HAP-1 (cell line): ENCODE measurements at regions not wholly inside any gene's neighbourhood (a gene's known extent, or its start where the extent isn't known, plus 50 kb on each side); places are given as distances from the start of the nearest gene placed in this dataset.

ENCODE experiments used
- DNase-seq, 2 experiments: peaks; one replicate each; pipeline ENCODE4 v3.0.0-alpha.2; 2016 to 2020; ENCODE audit warnings: low spot score in 2 of 2
- H3K27me3 ChIP-seq: fragments of 250-450 bp; sonication (Bioruptor Pico); 2 replicates; pipeline ENCODE4 v1.5.1; 2020; ENCODE audit warnings: low read depth, mild to moderate bottlenecking, moderate library complexity
- H3K36me3 ChIP-seq: fragments of 250-450 bp; sonication (Bioruptor Pico); replicated peaks from 2 replicates; pipeline ENCODE4 v1.5.1; 2020; ENCODE audit warnings: mild to moderate bottlenecking
- H3K4me1 ChIP-seq: fragments of 250-450 bp; sonication (Bioruptor Pico); 2 replicates; pipeline ENCODE4 v1.5.1; 2020; ENCODE audit warnings: mild to moderate bottlenecking
- H3K4me3 ChIP-seq: fragments of 250-450 bp; sonication (Bioruptor Pico); 2 replicates; pipeline ENCODE4 v1.5.1; 2020; ENCODE audit warnings: mild to moderate bottlenecking, moderate library complexity
- H3K9me3 ChIP-seq: fragments of 250-450 bp; sonication (Bioruptor Pico); 2 replicates; pipeline ENCODE4 v1.5.1; 2020; ENCODE audit warnings: mild to moderate bottlenecking, moderate library complexity
- in situ Hi-C: fragments of 300-500 bp; cut with MboI; formaldehyde crosslinking; loops from 3 replicates; pipeline ENCODE4 v1.14.3; 2020; ENCODE audit warnings: low sequenced_read_pairs, inconsistent platforms, mixed read lengths

DNA sequence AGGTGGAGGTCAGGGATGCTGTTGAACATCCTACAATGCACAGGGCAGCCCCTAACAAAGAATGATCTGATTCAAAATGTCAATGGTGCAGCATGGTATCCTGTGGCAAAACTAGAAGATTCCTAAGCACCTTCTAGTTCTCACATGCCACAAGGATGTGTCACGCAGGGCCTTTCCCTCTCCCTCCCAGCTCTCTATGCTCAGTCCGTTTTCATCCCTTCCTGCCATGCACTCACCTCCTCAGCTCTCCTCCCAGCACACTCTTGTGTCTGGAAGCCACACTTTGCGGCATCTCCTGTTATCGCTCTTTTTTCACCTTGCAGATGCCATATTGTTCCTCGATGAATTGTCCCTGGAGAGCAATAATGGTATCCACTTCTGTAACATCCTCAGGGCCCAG is 263.4 kb downstream of the CDC5L start:
- H3K4me1 ChIP-seq, result peaks cover 3% of the 10 kb centered on the region; the same call in 1 of the 2 replicates
- no peaks in the 10 kb centered on the region for H3K36me3 ChIP-seq
- H3K4me3 ChIP-seq, result no peak overlapping the region
- peaks cover 9% of the 10 kb centered on the region; the same call in 1 of the 2 replicates for H3K27me3 ChIP-seq
- H3K9me3 ChIP-seq, result no peaks in the 10 kb centered on the region
- in situ Hi-C loops, result loop anchor here (25.0 kb wide), 1 partner anchor 761 kb away; no protein-coding TSS in a partner anchor
- no peak for DNase-seq

DNA sequence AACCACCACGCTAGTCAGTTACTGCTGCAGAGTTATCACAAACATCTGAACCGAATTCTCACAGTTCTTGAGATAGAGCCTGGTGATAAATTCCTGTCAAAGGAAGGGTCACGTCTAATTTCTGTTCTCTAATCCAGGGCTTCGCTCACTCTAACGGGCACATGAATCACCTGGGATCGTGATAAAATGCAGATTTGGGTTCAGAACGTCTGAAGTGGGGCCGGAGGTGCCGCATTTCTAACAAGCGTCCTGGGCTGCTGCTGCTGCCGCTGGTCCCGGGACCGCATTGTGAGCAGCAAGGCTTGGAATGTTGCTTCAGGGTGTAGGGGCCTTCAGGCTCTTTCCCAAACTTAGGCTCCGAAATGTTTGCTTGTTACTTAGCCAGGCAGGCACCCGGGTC is 264.1 kb downstream of the CDC5L start:
- Histone ChIP-seq H3K4me1 (peaks cover 3% of the 10 kb centered on the region; the same call in 1 of the 2 replicates), H3K36me3 (no peaks in the 10 kb centered on the region), H3K27me3 (peaks cover 9% of the 10 kb centered on the region; the same call in 1 of the 2 replicates), H3K4me3 (no peak overlapping the region), H3K9me3 (no peaks in the 10 kb centered on the region)
- no peak for DNase-seq
- in situ Hi-C loops, result loop anchor here (25.0 kb wide), 1 partner anchor 761 kb away; no protein-coding TSS in a partner anchor

DNA sequence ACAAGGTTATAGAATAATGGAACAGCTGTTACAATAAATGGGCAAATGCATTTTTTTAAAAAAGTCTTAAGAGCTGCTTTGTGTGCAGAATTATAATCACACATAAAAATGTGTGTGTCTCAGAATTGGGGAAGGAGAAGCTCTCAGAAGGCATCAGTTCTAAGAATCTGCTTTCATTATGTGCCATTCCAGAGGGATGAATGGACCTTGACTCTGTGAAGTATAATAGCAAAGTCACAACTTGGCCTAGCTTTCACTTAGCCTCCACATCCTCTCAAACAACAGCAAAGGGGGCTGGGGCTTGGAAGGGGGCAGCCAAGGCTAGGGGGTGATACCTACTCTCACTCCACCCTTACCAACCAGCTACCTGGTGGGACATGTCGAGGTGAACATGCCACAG is 265.0 kb downstream of the CDC5L start:
- peaks cover 9% of the 10 kb centered on the region; the same call in 1 of the 2 replicates for H3K27me3 ChIP-seq
- in situ Hi-C loops, result loop anchor here (25.0 kb wide), 1 partner anchor 760 kb away; no protein-coding TSS in a partner anchor
- no peaks in the 10 kb centered on the region for H3K36me3 ChIP-seq
- H3K4me1 ChIP-seq, result peaks cover 3% of the 10 kb centered on the region; the same call in 1 of the 2 replicates
- DNase-seq, result no peak
- no peaks in the 10 kb centered on the region for H3K9me3 ChIP-seq
- H3K4me3 ChIP-seq, result no peak overlapping the region

DNA sequence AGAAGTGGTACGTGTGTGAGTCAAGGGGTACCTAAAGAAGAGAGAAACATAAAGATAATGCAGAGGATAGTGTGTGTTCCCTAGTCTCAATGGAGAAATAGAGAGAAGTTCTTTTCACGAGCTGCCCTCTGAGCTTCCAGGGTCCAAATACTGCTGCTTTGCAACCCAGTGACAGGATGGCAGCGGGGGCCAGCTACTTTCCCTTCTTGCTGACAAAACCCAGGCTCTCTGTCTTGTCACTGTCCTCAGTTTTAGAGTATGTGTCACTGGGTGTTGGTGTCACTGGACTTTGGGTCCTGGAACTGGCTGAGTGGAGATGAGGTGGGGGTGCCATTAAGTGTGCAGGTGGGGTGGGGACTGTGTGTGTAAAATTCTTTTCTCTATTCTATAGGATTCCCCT is 265.6 kb downstream of the CDC5L start:
- DNase-seq, result no peak
- Histone ChIP-seq H3K9me3 (no peaks in the 10 kb centered on the region), H3K4me3 (no peak overlapping the region), H3K36me3 (no peaks in the 10 kb centered on the region), H3K27me3 (peaks cover 9% of the 10 kb centered on the region; the same call in 1 of the 2 replicates), H3K4me1 (peaks cover 3% of the 10 kb centered on the region; the same call in 1 of the 2 replicates)
- in situ Hi-C loops, result loop anchor here (25.0 kb wide), 1 partner anchor 759 kb away; no protein-coding TSS in a partner anchor

DNA sequence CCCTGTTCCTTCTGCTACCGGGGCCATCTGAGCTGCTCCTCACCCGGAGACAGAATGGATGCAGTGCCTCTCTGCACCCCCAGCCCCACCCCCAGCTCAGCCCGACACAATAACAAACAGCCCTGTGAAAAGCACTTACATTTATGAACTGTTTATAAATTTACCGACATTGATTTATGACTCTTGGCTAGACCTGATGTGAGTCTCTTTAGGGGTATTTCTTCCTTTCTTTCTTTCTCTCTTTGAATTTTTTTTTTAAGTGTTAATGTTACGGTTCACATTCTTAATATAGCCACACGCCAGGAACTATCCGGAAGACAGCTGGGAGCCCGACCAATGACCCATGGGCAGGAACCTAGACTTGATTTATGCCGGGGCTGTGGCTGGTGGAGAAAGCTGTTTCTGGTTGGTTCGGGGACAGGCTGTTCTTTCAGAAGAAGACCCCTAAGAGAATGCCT is 266.3 kb downstream of the CDC5L start:
- H3K27me3 ChIP-seq, result peaks cover 9% of the 10 kb centered on the region; the same call in 1 of the 2 replicates
- no peaks in the 10 kb centered on the region for H3K9me3 ChIP-seq
- no peak overlapping the region for H3K4me3 ChIP-seq
- no peaks in the 10 kb centered on the region for H3K36me3 ChIP-seq
- H3K4me1 ChIP-seq, result peaks cover 3% of the 10 kb centered on the region; the same call in 1 of the 2 replicates
- DNase-seq, result no peak
- in situ Hi-C loops, result loop anchor here (25.0 kb wide), 1 partner anchor 759 kb away; no protein-coding TSS in a partner anchor

DNA sequence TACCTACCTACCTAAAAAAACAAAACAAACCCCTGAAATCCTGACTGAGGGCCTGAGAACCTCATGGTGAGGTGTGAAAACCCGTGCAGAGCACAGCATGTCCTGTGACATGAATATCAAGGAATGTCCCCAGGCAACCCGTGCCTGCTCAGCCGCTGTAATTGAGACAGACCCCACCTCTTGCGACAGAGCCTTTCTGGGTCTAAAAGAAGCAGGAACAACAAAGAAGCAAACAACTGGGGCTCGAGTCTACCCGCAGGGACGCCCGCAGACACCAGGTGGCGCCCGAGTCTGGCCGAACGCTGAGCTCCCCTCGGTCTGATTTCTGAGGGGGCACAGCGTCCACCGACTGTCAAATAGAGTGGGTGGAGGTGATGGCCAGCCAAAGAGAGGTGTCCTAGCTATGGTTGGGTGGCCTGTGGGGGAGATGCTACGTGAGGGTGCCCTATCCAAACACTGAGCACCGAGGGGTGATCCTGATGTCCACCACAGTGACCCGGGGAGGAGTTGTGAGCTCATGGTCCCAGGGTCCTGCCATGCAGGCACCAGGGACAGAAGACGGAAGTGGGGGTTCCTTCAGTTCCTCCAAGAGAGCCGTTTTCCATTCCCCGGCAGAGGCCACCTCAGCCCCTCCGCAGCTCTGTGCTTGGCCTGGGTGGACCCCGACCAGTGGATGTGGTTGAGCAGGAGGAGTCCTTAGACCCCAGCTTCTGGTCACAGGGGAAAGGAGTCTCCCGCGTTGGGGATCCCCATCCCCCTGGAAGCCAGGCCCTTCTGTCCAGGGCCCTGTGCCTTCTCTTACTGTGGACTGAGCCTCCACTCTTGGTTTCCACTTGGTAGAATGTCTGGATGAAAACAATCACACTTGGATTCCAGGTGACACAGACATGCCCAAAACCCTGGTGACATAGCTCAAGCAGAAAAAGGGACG is 268.2 kb downstream of the CDC5L start:
- Histone ChIP-seq H3K27me3 (peaks cover 9% of the 10 kb centered on the region; the same call in 1 of the 2 replicates), H3K36me3 (no peaks in the 10 kb centered on the region), H3K9me3 (no peaks in the 10 kb centered on the region), H3K4me1 (peaks cover 3% of the 10 kb centered on the region; the same call in 1 of the 2 replicates), H3K4me3 (no peak overlapping the region)
- DNase-seq, result peak; percentile 73 to 87
- in situ Hi-C loops, result loop anchor here (25.0 kb wide), 1 partner anchor 757 kb away; no protein-coding TSS in a partner anchor

DNA sequence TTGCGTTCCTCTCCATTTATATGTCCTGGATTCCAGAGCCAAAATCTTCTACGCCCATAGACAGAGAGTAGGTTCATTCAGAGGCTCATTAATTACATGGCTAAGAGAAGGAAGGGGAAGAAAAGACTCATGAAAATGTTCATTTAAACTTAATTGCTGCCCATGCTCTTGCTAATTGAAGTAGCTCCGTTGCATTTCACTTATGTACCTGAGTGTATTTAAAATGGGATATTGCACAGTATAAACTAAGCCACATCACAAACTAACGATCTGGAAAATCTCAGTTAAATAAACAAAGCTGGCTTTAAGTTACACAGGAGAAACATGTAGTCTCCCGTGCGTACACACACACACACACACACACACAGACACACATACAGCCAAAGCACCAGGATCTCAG is 269.2 kb downstream of the CDC5L start:
- Histone ChIP-seq H3K9me3 (no peaks in the 10 kb centered on the region), H3K36me3 (no peaks in the 10 kb centered on the region), H3K4me3 (no peak overlapping the region), H3K4me1 (peaks cover 3% of the 10 kb centered on the region), H3K27me3 (peaks cover 9% of the 10 kb centered on the region; the same call in 1 of the 2 replicates)
- DNase-seq, result no peak
- in situ Hi-C loops, result loop anchor here (25.0 kb wide), 1 partner anchor 756 kb away; no protein-coding TSS in a partner anchor

DNA sequence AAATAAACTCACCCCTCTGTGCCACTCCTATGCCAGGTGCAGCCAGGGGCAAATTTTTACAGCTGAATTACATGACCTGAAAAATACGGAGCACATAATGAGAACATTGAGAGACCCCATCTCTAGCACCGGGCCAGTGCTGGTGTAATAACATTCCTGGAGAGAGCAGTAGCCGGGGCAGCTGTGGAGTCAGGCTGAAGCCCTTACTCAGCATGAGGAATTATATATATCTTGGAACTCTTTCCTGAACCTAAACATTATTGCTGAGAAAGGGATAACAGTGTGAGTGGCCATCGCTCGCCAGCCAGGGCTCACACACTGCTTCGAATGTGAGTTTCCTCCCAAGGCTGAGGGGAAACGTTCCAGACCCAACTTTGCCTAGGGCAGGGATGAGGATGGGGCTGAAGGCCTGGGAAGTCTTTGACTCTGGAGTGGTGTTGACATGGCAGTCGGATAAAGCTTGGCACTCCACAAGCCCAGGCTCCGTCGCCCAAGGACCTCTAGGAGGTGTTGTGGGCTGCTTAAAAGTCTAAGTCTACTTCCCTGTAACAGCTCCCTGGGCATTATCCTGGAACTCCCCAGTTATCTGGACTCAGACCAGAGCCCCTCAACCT is 269.8 kb downstream of the CDC5L start:
- DNase-seq, result no peak
- Histone ChIP-seq H3K9me3 (no peaks in the 10 kb centered on the region), H3K4me1 (peaks cover 7% of the 10 kb centered on the region), H3K27me3 (peaks cover 9% of the 10 kb centered on the region; the same call in 1 of the 2 replicates), H3K36me3 (no peaks in the 10 kb centered on the region), H3K4me3 (no peak overlapping the region)
- in situ Hi-C loops, result loop anchor here (25.0 kb wide), 1 partner anchor 755 kb away; no protein-coding TSS in a partner anchor

DNA sequence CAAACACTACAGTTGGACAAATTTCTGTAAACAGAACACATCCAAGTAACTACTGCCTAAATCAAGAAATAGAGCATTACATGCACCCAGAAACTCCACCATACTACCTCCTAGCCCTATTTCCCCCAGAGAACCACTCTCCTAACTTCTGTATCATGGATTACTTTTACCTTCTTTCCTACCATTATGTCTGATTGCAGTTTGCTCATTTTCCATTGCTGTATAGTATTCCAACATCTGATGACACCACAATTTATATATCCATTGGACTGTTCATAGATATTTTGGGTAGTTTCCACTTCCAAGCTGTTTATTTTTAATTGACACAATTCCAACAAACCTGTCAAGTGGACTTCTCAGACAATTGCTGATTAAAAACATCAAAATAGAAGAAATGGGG is 271.1 kb downstream of the CDC5L start:
- Histone ChIP-seq H3K27me3 (peaks cover 8% of the 10 kb centered on the region; the same call in 1 of the 2 replicates), H3K4me1 (peaks cover 20% of the 10 kb centered on the region), H3K9me3 (no peaks in the 10 kb centered on the region), H3K4me3 (no peak overlapping the region), H3K36me3 (no peaks in the 10 kb centered on the region)
- in situ Hi-C loops, result loop anchor here (25.0 kb wide), 1 partner anchor 754 kb away; no protein-coding TSS in a partner anchor
- DNase-seq, result no peak

DNA sequence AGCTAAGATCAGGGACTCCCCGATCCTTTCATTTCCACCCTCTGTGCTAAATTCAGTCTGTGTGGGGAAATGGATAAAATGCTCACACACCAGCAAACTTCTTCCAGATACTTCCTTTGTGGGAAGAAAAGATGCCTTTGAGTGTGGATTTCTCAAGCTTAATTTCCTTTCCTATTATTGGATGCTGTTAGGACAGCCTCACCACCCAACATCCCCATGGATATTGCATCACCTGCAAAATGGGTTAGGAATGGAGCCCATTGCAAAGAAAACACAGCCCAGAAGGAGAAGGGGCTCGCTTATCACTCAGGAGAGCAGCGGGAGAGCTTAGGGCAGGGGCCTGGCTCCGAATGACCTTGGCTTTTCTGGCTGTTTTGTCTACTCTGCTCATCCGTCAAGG is 272.2 kb downstream of the CDC5L start:
- Histone ChIP-seq H3K27me3 (no peaks in the 10 kb centered on the region), H3K9me3 (no peaks in the 10 kb centered on the region), H3K4me1 (peaks cover 29% of the 10 kb centered on the region), H3K36me3 (no peaks in the 10 kb centered on the region), H3K4me3 (no peak overlapping the region)
- no peak for DNase-seq
- in situ Hi-C loops, result loop anchor here (25.0 kb wide), 1 partner anchor 753 kb away; no protein-coding TSS in a partner anchor

DNA sequence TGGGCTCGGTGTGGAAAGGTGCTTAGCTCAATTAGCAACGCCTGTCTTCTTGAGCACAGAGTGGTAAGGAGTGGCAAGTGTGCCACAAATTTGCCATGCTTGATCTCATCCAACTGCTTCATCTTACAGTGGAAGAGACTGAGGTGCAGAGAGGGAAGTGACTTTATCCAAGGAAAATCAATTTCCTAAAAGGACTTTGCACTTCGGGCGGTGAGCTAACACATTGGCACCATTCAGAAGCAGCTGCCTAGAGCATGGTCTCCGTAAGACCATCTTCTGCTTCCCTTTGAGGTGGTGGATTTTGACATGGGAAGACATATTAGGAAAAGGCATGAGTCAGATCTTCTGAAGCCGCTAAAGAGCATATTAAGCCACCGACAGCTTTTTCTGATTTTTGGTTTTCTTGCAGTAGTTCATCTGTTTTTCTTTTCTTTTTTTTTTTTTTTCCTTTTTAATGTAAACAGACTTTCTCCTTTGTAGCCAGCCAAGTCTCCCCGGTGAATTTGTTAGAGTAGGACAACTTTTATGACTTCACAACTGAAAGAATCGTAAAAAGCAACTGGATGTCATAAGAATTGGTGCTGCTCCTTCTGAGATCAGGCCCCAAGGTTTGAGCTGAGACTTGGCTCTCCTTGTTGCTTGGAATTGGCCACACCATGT is 273.2 kb downstream of the CDC5L start:
- H3K9me3 ChIP-seq, result no peaks in the 10 kb centered on the region
- no peaks in the 10 kb centered on the region for H3K27me3 ChIP-seq
- no peak overlapping the region for H3K4me3 ChIP-seq
- in situ Hi-C loops, result loop anchor here (25.0 kb wide), 1 partner anchor 752 kb away; no protein-coding TSS in a partner anchor
- peaks cover 36% of the 10 kb centered on the region for H3K4me1 ChIP-seq
- no peak for DNase-seq
- H3K36me3 ChIP-seq, result no peaks in the 10 kb centered on the region

DNA sequence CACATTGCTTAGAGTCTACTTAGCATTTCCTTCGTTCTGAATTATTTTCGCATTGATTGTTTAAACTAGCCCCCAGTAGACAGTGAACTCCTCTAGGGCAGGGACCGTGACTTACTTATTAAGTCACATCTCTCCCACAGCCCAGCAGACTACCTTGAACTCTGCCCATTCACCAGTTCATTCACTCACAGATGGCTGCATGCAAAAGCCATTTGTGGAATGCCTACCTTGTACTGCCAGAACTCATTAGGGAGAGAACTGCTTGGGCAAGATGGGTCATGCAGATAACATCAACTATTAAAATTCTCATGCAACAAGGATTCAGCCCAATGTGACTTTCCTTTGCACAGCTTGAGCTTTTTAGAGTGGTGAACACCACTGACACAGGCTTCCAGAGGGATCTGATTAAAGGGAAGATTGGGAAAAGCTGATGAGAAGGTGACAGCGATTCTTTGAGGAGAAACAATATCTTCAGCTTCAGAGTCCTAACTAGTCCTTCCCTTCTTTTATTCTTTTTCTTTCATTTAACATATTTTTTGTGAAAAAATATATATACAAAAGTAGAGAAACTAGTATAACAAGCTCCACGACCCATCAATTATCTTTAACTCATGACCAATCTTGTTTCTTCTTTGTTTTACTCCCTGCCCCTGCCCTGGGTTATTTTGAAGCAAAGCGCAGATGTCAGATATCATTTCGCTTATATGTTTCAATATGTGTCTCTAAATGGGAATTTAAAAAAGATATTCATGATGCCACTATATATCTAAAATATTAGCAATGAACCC is 273.9 kb downstream of the CDC5L start:
- no peak overlapping the region for H3K4me3 ChIP-seq
- peaks cover 40% of the 10 kb centered on the region for H3K4me1 ChIP-seq
- no peaks in the 10 kb centered on the region for H3K9me3 ChIP-seq
- in situ Hi-C loops, result loop anchor here (25.0 kb wide), 1 partner anchor 751 kb away; no protein-coding TSS in a partner anchor
- DNase-seq, result no peak
- H3K27me3 ChIP-seq, result no peaks in the 10 kb centered on the region
- H3K36me3 ChIP-seq, result no peaks in the 10 kb centered on the region
